SK-N-SH treated with all-trans-retinoic acid at 6 μM for 48 hours (cell line): ENCODE measurements at regions not wholly inside any gene's neighbourhood (a gene's known extent, or its start where the extent isn't known, plus 50 kb on each side); places are given as distances from the start of the nearest gene placed in this dataset.

Experiments used
- CSRNP3 ChIP-seq: fragments of 250-450 bp; sonication (Bioruptor Pico); IDR thresholded peaks from 2 replicates; pipeline ENCODE4 v1.5.1; 2021; ENCODE audit warnings: mild to moderate bottlenecking, moderate library complexity
- SNAI2 ChIP-seq: fragments of 250-450 bp; sonication (Bioruptor Pico); IDR thresholded peaks from 2 replicates; pipeline ENCODE4 v1.5.0; 2020; ENCODE audit warnings: mild to moderate bottlenecking, moderate library complexity

GRCh38 chr18:37986665-37987064, 421.1 kb upstream of the CELF4 start:
- TF ChIP-seq SNAI2 (CRISPR knock-in tag) (no peak), CSRNP3 (CRISPR knock-in tag) (no peak)
